NAMALWA (cell line): ENCODE measurements at regions not wholly inside any gene's neighbourhood (a gene's known extent, or its start where the extent isn't known, plus 50 kb on each side); places are given as distances from the start of the nearest gene placed in this dataset.
A peak's percentile ranks its signal among the peaks of the same experiment; 100 is the strongest.

Source experiments
- DNase-seq: peaks from one replicate; pipeline ENCODE4 v3.0.0-alpha.2; 2015; ENCODE audit warnings: low spot score

GRCh38 chr6:82740072-82740471 is 325.6 kb downstream of the UBE3D start:
- DNase-seq, result no peak

- no peak for DNase-seq
These were observed 324.2 kb downstream of the UBE3D start for GRCh38 chr6:82741325-82741995.

- no peak for DNase-seq
These were observed 323.6 kb downstream of the UBE3D start for GRCh38 chr6:82741996-82742385.

- no peak for DNase-seq
These were observed 321.2 kb downstream of the UBE3D start for GRCh38 chr6:82744286-82745015.

GRCh38 chr6:82750556-82750955 is 315.1 kb downstream of the UBE3D start:
- no peak for DNase-seq

GRCh38 chr6:82751718-82752117 is 313.9 kb downstream of the UBE3D start:
- DNase-seq, result no peak

GRCh38 chr6:82761674-82762345 is 303.8 kb downstream of the UBE3D start:
- DNase-seq, result no peak

- DNase-seq, result no peak
These were observed 299.2 kb downstream of the UBE3D start for GRCh38 chr6:82766476-82766875.

- no peak for DNase-seq
These were observed 298.6 kb downstream of the UBE3D start for GRCh38 chr6:82767037-82767436.

- no peak for DNase-seq
These were observed 298.2 kb downstream of the UBE3D start for GRCh38 chr6:82767447-82767846.

GRCh38 chr6:82772851-82773717 is 292.6 kb downstream of the UBE3D start:
- no peak for DNase-seq

GRCh38 chr6:82775361-82775760 is 290.3 kb downstream of the UBE3D start:
- DNase-seq, result no peak

GRCh38 chr6:82775981-82776380 is 289.7 kb downstream of the UBE3D start:
- no peak for DNase-seq

- no peak for DNase-seq
These were observed 286.6 kb downstream of the UBE3D start for GRCh38 chr6:82779041-82779440.

- DNase-seq, result no peak
These were observed 285.3 kb downstream of the UBE3D start for GRCh38 chr6:82780334-82780733.

GRCh38 chr6:82781620-82782204 is 283.9 kb downstream of the UBE3D start:
- DNase-seq, result no peak

GRCh38 chr6:82783587-82784236 is 281.9 kb downstream of the UBE3D start:
- peak; percentile 22 for DNase-seq

GRCh38 chr6:82785206-82785605 is 280.4 kb downstream of the UBE3D start:
- DNase-seq, result no peak

- no peak for DNase-seq
These were observed 279.4 kb downstream of the UBE3D start for GRCh38 chr6:82786248-82786647.

- no peak for DNase-seq
These were observed 269.7 kb downstream of the UBE3D start for GRCh38 chr6:82795940-82796339.

GRCh38 chr6:82801083-82801482 is 264.6 kb downstream of the UBE3D start:
- no peak for DNase-seq
